IPS-20b (cell line): ENCODE measurements at regions not wholly inside any gene's neighbourhood (a gene's known extent, or its start where the extent isn't known, plus 50 kb on each side); places are given as distances from the start of the nearest gene placed in this dataset.
"Not testable (repeated sequence)": the region's sequence is repeated elsewhere in the genome, so short reads cannot be mapped to it uniquely, and the experiment has no call there.

Source experiments
- H3K27ac ChIP-seq: one replicate; pipeline ENCODE4 v1.5.1; 2013; ENCODE audit warnings: low read length
- H3K27me3 ChIP-seq: 2 replicates; pipeline ENCODE4 v1.6.1; 2013; ENCODE audit warnings: mild to moderate bottlenecking, low read length, inconsistent platforms; ENCODE audit not compliant: insufficient read depth
- H3K36me3 ChIP-seq: 2 replicates; pipeline ENCODE4 v1.6.1; 2013; ENCODE audit warnings: low read depth, mild to moderate bottlenecking, inconsistent platforms, low read length, moderate library complexity; ENCODE audit not compliant: insufficient read depth
- H3K4me1 ChIP-seq: 2 replicates; pipeline ENCODE4 v1.6.1; 2013; ENCODE audit warnings: mild to moderate bottlenecking, control low read depth, inconsistent platforms, low read length, moderate library complexity; ENCODE audit not compliant: insufficient read depth
- H3K4me3 ChIP-seq: 2 replicates; pipeline ENCODE4 v1.5.1; 2013; ENCODE audit warnings: mild to moderate bottlenecking, low read length, inconsistent platforms
- H3K9ac ChIP-seq: 2 replicates; pipeline ENCODE4 v1.6.1; 2013; ENCODE audit warnings: low read depth, mild to moderate bottlenecking, inconsistent platforms, low read length, moderate library complexity
- H3K9me3 ChIP-seq: 2 replicates; pipeline ENCODE4 v1.6.1; 2013; ENCODE audit warnings: mild to moderate bottlenecking, low read depth, low read length, inconsistent platforms; ENCODE audit not compliant: insufficient read depth

- H3K27ac ChIP-seq, H3K27me3 ChIP-seq, H3K4me3 ChIP-seq, H3K9ac ChIP-seq, H3K4me1 ChIP-seq, H3K36me3 ChIP-seq, H3K9me3 ChIP-seq: not testable (repeated sequence)
Observed at GRCh38 chr7:26424319-26424718, 132.7 kb downstream of the SNX10 start.

- peaks cover 2% of the 10 kb centered on the region; the same call in 1 of the 2 replicates for H3K4me1 ChIP-seq
- H3K36me3 ChIP-seq: no peaks in the 10 kb centered on the region
Observed at GRCh38 chr7:26425655-26426054, 134.0 kb downstream of the SNX10 start.

GRCh38 chr7:26426096-26426495 lies 134.4 kb downstream of the SNX10 start:
- Histone ChIP-seq H3K27me3 (no peaks in the 10 kb centered on the region), H3K27ac (no peak overlapping the region), H3K4me1 (no peaks in the 10 kb centered on the region; the same call in 1 of the 2 replicates), H3K9me3 (no peaks in the 10 kb centered on the region), H3K36me3 (no peaks in the 10 kb centered on the region), H3K4me3 (no peak overlapping the region), H3K9ac (no peak overlapping the region)

More at GRCh38 chr7:26425655-26426054, 134.0 kb downstream of the SNX10 start:
- no peaks in the 10 kb centered on the region for H3K9me3 ChIP-seq
- no peak overlapping the region for H3K4me3 ChIP-seq
- H3K27me3 ChIP-seq: no peaks in the 10 kb centered on the region
- no peak overlapping the region for H3K27ac ChIP-seq
- H3K9ac ChIP-seq: no peak overlapping the region

- H3K27ac ChIP-seq: no peak overlapping the region
Observed at GRCh38 chr7:26428571-26428970, 136.9 kb downstream of the SNX10 start.

GRCh38 chr7:26429168-26429567 lies 137.5 kb downstream of the SNX10 start:
- H3K9ac ChIP-seq: no peak overlapping the region
- no peaks in the 10 kb centered on the region for H3K27me3 ChIP-seq
- H3K4me3 ChIP-seq: no peak overlapping the region
- H3K36me3 ChIP-seq: no peaks in the 10 kb centered on the region
- H3K9me3 ChIP-seq: no peaks in the 10 kb centered on the region
- H3K4me1 ChIP-seq: no peaks in the 10 kb centered on the region; the same call in 1 of the 2 replicates
- H3K27ac ChIP-seq: no peak overlapping the region

More at GRCh38 chr7:26428571-26428970, 136.9 kb downstream of the SNX10 start:
- no peaks in the 10 kb centered on the region; the same call in 1 of the 2 replicates for H3K4me1 ChIP-seq
- H3K9ac ChIP-seq: no peak overlapping the region
- H3K4me3 ChIP-seq: no peak overlapping the region
- no peaks in the 10 kb centered on the region for H3K36me3 ChIP-seq
- H3K27me3 ChIP-seq: no peaks in the 10 kb centered on the region
- H3K9me3 ChIP-seq: no peaks in the 10 kb centered on the region

GRCh38 chr7:26434974-26435373 lies 143.3 kb downstream of the SNX10 start:
- Histone ChIP-seq H3K27ac (no peak overlapping the region), H3K4me1 (no peaks in the 10 kb centered on the region; the same call in 1 of the 2 replicates), H3K9ac (no peak overlapping the region), H3K4me3 (no peak overlapping the region), H3K9me3 (no peaks in the 10 kb centered on the region), H3K36me3 (no peaks in the 10 kb centered on the region), H3K27me3 (no peaks in the 10 kb centered on the region)

- H3K4me3 ChIP-seq: no peak overlapping the region
Observed at GRCh38 chr7:26437003-26437532, 145.4 kb downstream of the SNX10 start.

GRCh38 chr7:26438078-26438477 lies 146.4 kb downstream of the SNX10 start:
- H3K27me3 ChIP-seq: no peaks in the 10 kb centered on the region
- H3K4me1 ChIP-seq: peaks cover 4% of the 10 kb centered on the region; the same call in 1 of the 2 replicates
- H3K9me3 ChIP-seq: no peaks in the 10 kb centered on the region
- no peak overlapping the region for H3K4me3 ChIP-seq
- H3K36me3 ChIP-seq: no peaks in the 10 kb centered on the region
- no peak overlapping the region for H3K9ac ChIP-seq
- no peak overlapping the region for H3K27ac ChIP-seq

More at GRCh38 chr7:26437003-26437532, 145.4 kb downstream of the SNX10 start:
- Histone ChIP-seq H3K27me3 (no peaks in the 10 kb centered on the region), H3K4me1 (peaks cover 4% of the 10 kb centered on the region; the same call in 1 of the 2 replicates), H3K9ac (no peak overlapping the region), H3K27ac (no peak overlapping the region), H3K9me3 (no peaks in the 10 kb centered on the region), H3K36me3 (no peaks in the 10 kb centered on the region)

- Histone ChIP-seq H3K27ac (no peak overlapping the region), H3K27me3 (no peaks in the 10 kb centered on the region), H3K4me3 (no peak overlapping the region)
Observed at GRCh38 chr7:26439521-26440232, 148.0 kb downstream of the SNX10 start.

GRCh38 chr7:26440233-26441001 lies 148.8 kb downstream of the SNX10 start:
- Histone ChIP-seq H3K27ac (no peak overlapping the region), H3K9ac (no peak overlapping the region), H3K36me3 (no peaks in the 10 kb centered on the region), H3K4me1 (peaks cover 4% of the 10 kb centered on the region; the same call in 1 of the 2 replicates), H3K4me3 (no peak overlapping the region), H3K9me3 (no peaks in the 10 kb centered on the region), H3K27me3 (no peaks in the 10 kb centered on the region)

More at GRCh38 chr7:26439521-26440232, 148.0 kb downstream of the SNX10 start:
- Histone ChIP-seq H3K36me3 (no peaks in the 10 kb centered on the region), H3K9me3 (no peaks in the 10 kb centered on the region), H3K4me1 (peaks cover 4% of the 10 kb centered on the region; the same call in 1 of the 2 replicates), H3K9ac (no peak overlapping the region)

GRCh38 chr7:26441002-26441521 lies 149.4 kb downstream of the SNX10 start:
- no peaks in the 10 kb centered on the region for H3K9me3 ChIP-seq
- H3K9ac ChIP-seq: no peak overlapping the region
- no peaks in the 10 kb centered on the region for H3K36me3 ChIP-seq
- H3K27me3 ChIP-seq: no peaks in the 10 kb centered on the region
- H3K4me1 ChIP-seq: peaks cover 4% of the 10 kb centered on the region; the same call in 1 of the 2 replicates
- H3K27ac ChIP-seq: no peak overlapping the region
- no peak overlapping the region for H3K4me3 ChIP-seq
